GM12892 (cell line): ENCODE measurements at regions not wholly inside any gene's neighbourhood (a gene's known extent, or its start where the extent isn't known, plus 50 kb on each side); places are given as distances from the start of the nearest gene placed in this dataset.

Experiments used
- POLR2A ChIP-seq: IDR thresholded peaks from 2 replicates; pipeline ENCODE4 v1.6.1; 2011; ENCODE audit warnings: low read depth, low read length, control low read depth
- POLR2AphosphoS5 ChIP-seq: IDR thresholded peaks from 2 replicates; pipeline ENCODE4 v1.6.1; 2011; ENCODE audit warnings: low read depth, low read length, control low read depth
- TAF1 ChIP-seq: IDR thresholded peaks from 2 replicates; pipeline ENCODE4 v1.6.1; 2011; ENCODE audit warnings: low read depth, mild to moderate bottlenecking, control low read depth, low read length, borderline replicate concordance

- TF ChIP-seq POLR2AphosphoS5: no peak
- no peak for TF ChIP-seq POLR2A
- TF ChIP-seq TAF1: no peak
Measured at GRCh38 chr4:131447883-131448282, 1701.2 kb upstream of the PCDH10 start.
